ENCODE measurements at regions not wholly inside any gene's neighbourhood (a gene's known extent, or its start where the extent isn't known, plus 50 kb on each side); places are given as distances from the start of the nearest gene placed in this dataset.

- no peaks in the 10 kb centered on the region for H3K4me1 Mint-ChIP-seq (ENCODE audit: low read depth)
- peaks cover 18% of the 10 kb centered on the region for H3K9me3 Mint-ChIP-seq
- H3K36me3 Mint-ChIP-seq = peaks cover 5% of the 10 kb centered on the region
- H3K27me3 Mint-ChIP-seq = no peaks in the 10 kb centered on the region
- no peak overlapping the region for H3K27ac Mint-ChIP-seq
- POLR2A ChIA-PET = no interaction called here
- DNase-seq = no peak
- intact Hi-C loops (cut with micrococcal nuclease) = no loop called here
- CTCF ChIA-PET = no interaction called here
- H3K4me3 Mint-ChIP-seq = no peak overlapping the region
Observed at GRCh38 chr5:143932584-143932983, 120.6 kb downstream of the HMHB1 start.

GRCh38 chr5:143933451-143933850 lies 121.5 kb downstream of the HMHB1 start:
- Mint-ChIP-seq H3K9me3 (peaks cover 18% of the 10 kb centered on the region), H3K36me3 (peaks cover 5% of the 10 kb centered on the region), H3K4me1 (ENCODE audit: low read depth) (no peaks in the 10 kb centered on the region), H3K27me3 (no peaks in the 10 kb centered on the region), H3K4me3 (no peak overlapping the region), H3K27ac (no peak overlapping the region)
- ChIA-PET POLR2A (no interaction called here), CTCF (no interaction called here)
- intact Hi-C loops (cut with micrococcal nuclease) = no loop called here
- DNase-seq = no peak

GRCh38 chr5:143934821-143935220 lies 122.9 kb downstream of the HMHB1 start:
- CTCF ChIA-PET = no interaction called here
- Mint-ChIP-seq H3K27me3 (no peaks in the 10 kb centered on the region), H3K36me3 (peaks cover 5% of the 10 kb centered on the region), H3K27ac (no peak overlapping the region), H3K4me1 (ENCODE audit: low read depth) (no peaks in the 10 kb centered on the region), H3K4me3 (no peak overlapping the region), H3K9me3 (peaks cover 18% of the 10 kb centered on the region)
- DNase-seq = no peak
- intact Hi-C loops (cut with micrococcal nuclease) = no loop called here
- POLR2A ChIA-PET = no interaction called here

- Mint-ChIP-seq H3K36me3 (peaks cover 5% of the 10 kb centered on the region), H3K9me3 (peaks cover 31% of the 10 kb centered on the region), H3K4me1 (ENCODE audit: low read depth) (no peaks in the 10 kb centered on the region), H3K27me3 (no peaks in the 10 kb centered on the region), H3K27ac (no peak overlapping the region), H3K4me3 (no peak overlapping the region)
- DNase-seq = no peak
- ChIA-PET POLR2A (no interaction called here), CTCF (no interaction called here)
- intact Hi-C loops (cut with micrococcal nuclease) = no loop called here
Observed at GRCh38 chr5:143938230-143938629, 126.3 kb downstream of the HMHB1 start.

- intact Hi-C loops (cut with micrococcal nuclease) = no loop called here
- no peaks in the 10 kb centered on the region for H3K36me3 Mint-ChIP-seq
- H3K27me3 Mint-ChIP-seq = no peaks in the 10 kb centered on the region
Observed at GRCh38 chr5:143946837-143947236, 134.9 kb downstream of the HMHB1 start.

GRCh38 chr5:143947313-143947712 lies 135.4 kb downstream of the HMHB1 start:
- H3K9me3 Mint-ChIP-seq = peaks cover 31% of the 10 kb centered on the region
- H3K36me3 Mint-ChIP-seq = no peaks in the 10 kb centered on the region
- H3K27ac Mint-ChIP-seq = no peak overlapping the region
- intact Hi-C loops (cut with micrococcal nuclease) = no loop called here
- no peaks in the 10 kb centered on the region for H3K27me3 Mint-ChIP-seq
- H3K4me1 Mint-ChIP-seq (ENCODE audit: low read depth) = no peaks in the 10 kb centered on the region
- ChIA-PET CTCF (no interaction called here), POLR2A (no interaction called here)
- no peak for DNase-seq
- H3K4me3 Mint-ChIP-seq = no peak overlapping the region

More at GRCh38 chr5:143946837-143947236, 134.9 kb downstream of the HMHB1 start:
- no peak overlapping the region for H3K4me3 Mint-ChIP-seq
- DNase-seq = no peak
- H3K27ac Mint-ChIP-seq = no peak overlapping the region
- H3K4me1 Mint-ChIP-seq (ENCODE audit: low read depth) = no peaks in the 10 kb centered on the region
- CTCF ChIA-PET = no interaction called here
- POLR2A ChIA-PET = no interaction called here
- peaks cover 32% of the 10 kb centered on the region for H3K9me3 Mint-ChIP-seq

- ChIA-PET POLR2A (no interaction called here), CTCF (no interaction called here)
- Mint-ChIP-seq H3K4me1 (ENCODE audit: low read depth) (no peaks in the 10 kb centered on the region), H3K27me3 (peaks cover 4% of the 10 kb centered on the region), H3K27ac (no peak overlapping the region), H3K4me3 (no peak overlapping the region), H3K9me3 (peaks cover 2% of the 10 kb centered on the region), H3K36me3 (no peaks in the 10 kb centered on the region)
- intact Hi-C loops (cut with micrococcal nuclease) = no loop called here
- DNase-seq = no peak
Observed at GRCh38 chr5:143952809-143953208, 140.8 kb downstream of the HMHB1 start.

- ChIA-PET POLR2A (no interaction called here), CTCF (interaction anchor here (1.3 kb wide), 1 partner anchor 14 kb away, joined by 4 read pairs; no protein-coding TSS in a partner anchor)
- Mint-ChIP-seq H3K4me1 (ENCODE audit: low read depth) (no peaks in the 10 kb centered on the region), H3K27me3 (peaks cover 7% of the 10 kb centered on the region), H3K36me3 (no peaks in the 10 kb centered on the region), H3K4me3 (no peak overlapping the region), H3K9me3 (no peaks in the 10 kb centered on the region), H3K27ac (no peak overlapping the region)
- intact Hi-C loops (cut with micrococcal nuclease) = no loop called here
- no peak for DNase-seq
Observed at GRCh38 chr5:143953851-143954250, 141.9 kb downstream of the HMHB1 start.

- ChIA-PET POLR2A (no interaction called here), CTCF (no interaction called here)
- intact Hi-C loops (cut with micrococcal nuclease) = no loop called here
- no peak overlapping the region for H3K27ac Mint-ChIP-seq
- no peaks in the 10 kb centered on the region for H3K36me3 Mint-ChIP-seq
- H3K4me1 Mint-ChIP-seq (ENCODE audit: low read depth) = no peaks in the 10 kb centered on the region
- no peak for DNase-seq
- no peak overlapping the region for H3K4me3 Mint-ChIP-seq
- no peaks in the 10 kb centered on the region for H3K9me3 Mint-ChIP-seq
- peaks cover 7% of the 10 kb centered on the region for H3K27me3 Mint-ChIP-seq
Observed at GRCh38 chr5:143955141-143955540, 143.2 kb downstream of the HMHB1 start.

- H3K36me3 Mint-ChIP-seq = no peaks in the 10 kb centered on the region
- CTCF ChIA-PET = no interaction called here
- intact Hi-C loops (cut with micrococcal nuclease) = no loop called here
- H3K9me3 Mint-ChIP-seq = no peaks in the 10 kb centered on the region
- DNase-seq = no peak
- POLR2A ChIA-PET = interaction anchor here (0.5 kb wide), 1 partner anchor 956 kb away, joined by 3 read pairs; no protein-coding TSS in a partner anchor
- H3K27me3 Mint-ChIP-seq = peaks cover 7% of the 10 kb centered on the region
- H3K4me3 Mint-ChIP-seq = no peak overlapping the region
- no peaks in the 10 kb centered on the region for H3K4me1 Mint-ChIP-seq (ENCODE audit: low read depth)
- no peak overlapping the region for H3K27ac Mint-ChIP-seq
Observed at GRCh38 chr5:143957455-143957854, 145.5 kb downstream of the HMHB1 start.

- no peak for DNase-seq
- Mint-ChIP-seq H3K27me3 (peaks cover 3% of the 10 kb centered on the region), H3K36me3 (no peaks in the 10 kb centered on the region), H3K9me3 (no peaks in the 10 kb centered on the region), H3K4me3 (no peak overlapping the region), H3K27ac (no peak overlapping the region), H3K4me1 (ENCODE audit: low read depth) (no peaks in the 10 kb centered on the region)
- ChIA-PET CTCF (no interaction called here), POLR2A (no interaction called here)
- intact Hi-C loops (cut with micrococcal nuclease) = no loop called here
Observed at GRCh38 chr5:143962201-143962600, 150.2 kb downstream of the HMHB1 start.

GRCh38 chr5:143964919-143965318 lies 153.0 kb downstream of the HMHB1 start:
- Mint-ChIP-seq H3K4me1 (ENCODE audit: low read depth) (no peaks in the 10 kb centered on the region), H3K4me3 (no peak overlapping the region), H3K9me3 (no peaks in the 10 kb centered on the region), H3K27me3 (peaks cover 5% of the 10 kb centered on the region), H3K36me3 (no peaks in the 10 kb centered on the region), H3K27ac (no peak overlapping the region)
- no peak for DNase-seq
- intact Hi-C loops (cut with micrococcal nuclease) = loop anchor here (5.0 kb wide), 3 partner anchors 138 to 963 kb away; no protein-coding TSS in a partner anchor
- POLR2A ChIA-PET = no interaction called here
- CTCF ChIA-PET = interaction anchor here (0.6 kb wide), 1 partner anchor 1001 kb away, joined by 3 read pairs; no protein-coding TSS in a partner anchor

- intact Hi-C loops (cut with micrococcal nuclease) = loop anchor here (5.0 kb wide), 3 partner anchors 139 to 964 kb away; no protein-coding TSS in a partner anchor
- Mint-ChIP-seq H3K9me3 (no peaks in the 10 kb centered on the region), H3K4me1 (ENCODE audit: low read depth) (no peaks in the 10 kb centered on the region), H3K27ac (no peak overlapping the region), H3K36me3 (no peaks in the 10 kb centered on the region), H3K27me3 (peaks cover 12% of the 10 kb centered on the region), H3K4me3 (no peak overlapping the region)
- ChIA-PET CTCF (no interaction called here), POLR2A (no interaction called here)
- DNase-seq = no peak
Observed at GRCh38 chr5:143966280-143966679, 154.3 kb downstream of the HMHB1 start.

Measured in activated CD4-positive, alpha-beta memory T cell treated with anti-CD3 and anti-CD28 coated beads for 36 hours (primary cell).